ENCODE measurements at regions not wholly inside any gene's neighbourhood (a gene's known extent, or its start where the extent isn't known, plus 50 kb on each side); places are given as distances from the start of the nearest gene placed in this dataset.

DNA sequence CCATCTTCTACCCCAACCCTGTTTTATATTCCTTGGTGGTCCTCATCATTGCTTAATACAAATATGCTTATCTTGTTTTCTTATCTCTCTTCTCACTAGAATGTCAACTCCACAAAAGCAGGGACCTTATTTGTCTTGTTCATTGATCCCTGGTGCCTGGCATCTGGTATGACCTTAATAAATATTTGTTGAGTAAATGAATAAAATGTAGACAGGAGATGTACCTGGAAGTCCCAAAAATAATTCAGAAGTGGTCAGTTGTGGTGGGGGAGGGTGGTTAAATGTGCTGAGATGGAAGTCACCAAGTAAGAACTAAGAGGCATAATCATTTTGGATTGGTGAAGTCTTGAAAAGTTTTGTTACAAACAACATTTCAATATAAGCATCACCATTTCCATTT is 214.8 kb upstream of the MPPED2 start:
- Histone ChIP-seq H3F3A (ENCODE audit: low read depth) (no peaks in the 10 kb centered on the region), H3K27ac (no peak overlapping the region), H3K79me2 (ENCODE audit: low read depth) (no peaks in the 10 kb centered on the region), H2AFZ (replicated peaks) (no peak overlapping the region), H4K20me1 (ENCODE audit: low read depth) (no peaks in the 10 kb centered on the region), H3K27me3 (no peaks in the 10 kb centered on the region), H3K9me3 (ENCODE audit: low read depth) (no peaks in the 10 kb centered on the region), H3K4me1 (peaks cover 5% of the 10 kb centered on the region), H3K4me2 (no peak overlapping the region), H3K9ac (no peak overlapping the region), H3K36me3 (no peaks in the 10 kb centered on the region), H3K4me3 (no peak overlapping the region)
- Mint-ChIP-seq H3K9me3 (no peaks in the 10 kb centered on the region), H3K36me3 (no peaks in the 10 kb centered on the region), H3K4me3 (no peak overlapping the region), H3K4me1 (no peaks in the 10 kb centered on the region), H3K27me3 (ENCODE audit: insufficient read depth, low read depth) (peaks cover 5% of the 10 kb centered on the region), H3K27ac (no peak overlapping the region)
- DNase-seq (ENCODE audit: low spot score), result no peak
- no peak for TF ChIP-seq EZH2phosphoT487 (IDR thresholded peaks at IDR 0.05)
- TF ChIP-seq, protein P1, sequence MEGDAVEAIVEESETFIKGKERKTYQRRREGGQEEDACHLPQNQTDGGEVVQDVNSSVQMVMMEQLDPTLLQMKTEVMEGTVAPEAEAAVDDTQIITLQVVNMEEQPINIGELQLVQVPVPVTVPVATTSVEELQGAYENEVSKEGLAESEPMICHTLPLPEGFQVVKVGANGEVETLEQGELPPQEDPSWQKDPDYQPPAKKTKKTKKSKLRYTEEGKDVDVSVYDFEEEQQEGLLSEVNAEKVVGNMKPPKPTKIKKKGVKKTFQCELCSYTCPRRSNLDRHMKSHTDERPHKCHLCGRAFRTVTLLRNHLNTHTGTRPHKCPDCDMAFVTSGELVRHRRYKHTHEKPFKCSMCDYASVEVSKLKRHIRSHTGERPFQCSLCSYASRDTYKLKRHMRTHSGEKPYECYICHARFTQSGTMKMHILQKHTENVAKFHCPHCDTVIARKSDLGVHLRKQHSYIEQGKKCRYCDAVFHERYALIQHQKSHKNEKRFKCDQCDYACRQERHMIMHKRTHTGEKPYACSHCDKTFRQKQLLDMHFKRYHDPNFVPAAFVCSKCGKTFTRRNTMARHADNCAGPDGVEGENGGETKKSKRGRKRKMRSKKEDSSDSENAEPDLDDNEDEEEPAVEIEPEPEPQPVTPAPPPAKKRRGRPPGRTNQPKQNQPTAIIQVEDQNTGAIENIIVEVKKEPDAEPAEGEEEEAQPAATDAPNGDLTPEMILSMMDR (IDR thresholded peaks at IDR 0.05), result no peak
- TF ChIP-seq EZH2 (IDR thresholded peaks at IDR 0.05), result no peak

DNA sequence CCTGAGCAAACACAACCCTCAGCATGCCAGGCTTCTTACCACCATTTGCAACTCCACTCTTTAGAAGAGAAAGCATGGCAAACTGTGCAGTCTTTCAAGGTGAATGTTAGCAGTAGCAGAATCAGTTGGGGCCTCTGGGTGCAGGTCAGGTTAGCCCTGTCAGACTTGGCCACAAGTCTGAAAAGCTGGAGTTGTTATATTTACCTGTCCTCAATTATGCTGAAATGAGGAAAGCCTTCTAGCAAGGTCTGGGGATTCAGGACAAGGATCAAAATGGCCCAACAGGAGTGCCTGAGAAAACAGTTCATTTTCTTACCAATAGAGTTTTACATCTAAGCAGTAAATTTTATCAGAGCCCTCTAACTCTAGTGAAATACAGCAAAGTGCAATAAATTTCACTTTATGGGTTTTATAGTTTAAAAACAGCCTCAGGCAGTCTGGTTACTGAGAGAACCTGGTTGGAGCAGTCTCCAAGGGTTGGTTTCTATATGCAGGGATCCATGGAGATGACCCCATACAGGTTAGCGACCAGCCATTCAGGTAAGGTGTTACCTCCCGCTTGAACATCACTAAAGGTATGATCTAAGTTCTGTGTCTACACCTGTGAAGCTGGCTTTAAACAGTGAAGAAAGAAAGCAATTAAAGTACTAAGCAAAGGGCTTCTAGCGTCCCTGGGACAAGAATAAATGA is 212.5 kb upstream of the MPPED2 start:
- no peak overlapping the region for H3K27ac Mint-ChIP-seq
- H3K27me3 ChIP-seq, result no peaks in the 10 kb centered on the region
- H3K9me3 ChIP-seq (ENCODE audit: low read depth), result no peaks in the 10 kb centered on the region
- no peaks in the 10 kb centered on the region for H3K4me1 Mint-ChIP-seq
- no peak for DNase-seq (ENCODE audit: low spot score)
- H3K36me3 Mint-ChIP-seq, result no peaks in the 10 kb centered on the region
- H3F3A ChIP-seq (ENCODE audit: low read depth), result no peaks in the 10 kb centered on the region
- no peak overlapping the region for H3K4me3 ChIP-seq
- no peak overlapping the region for H3K9ac ChIP-seq
- no peak overlapping the region for H2AFZ ChIP-seq (replicated peaks)
- no peak overlapping the region for H3K4me3 Mint-ChIP-seq
- no peak overlapping the region for H3K27ac ChIP-seq
- TF ChIP-seq EZH2phosphoT487 (IDR thresholded peaks at IDR 0.05) (no peak), EZH2 (IDR thresholded peaks at IDR 0.05) (no peak)
- TF ChIP-seq, protein P1 (IDR thresholded peaks at IDR 0.05), result no peak
- H3K9me3 Mint-ChIP-seq, result no peaks in the 10 kb centered on the region
- H3K4me2 ChIP-seq, result no peak overlapping the region
- H4K20me1 ChIP-seq (ENCODE audit: low read depth), result no peaks in the 10 kb centered on the region
- H3K27me3 Mint-ChIP-seq (ENCODE audit: insufficient read depth, low read depth), result peaks cover 8% of the 10 kb centered on the region
- peaks cover 6% of the 10 kb centered on the region for H3K4me1 ChIP-seq
- H3K36me3 ChIP-seq, result no peaks in the 10 kb centered on the region
- H3K79me2 ChIP-seq (ENCODE audit: low read depth), result no peaks in the 10 kb centered on the region

DNA sequence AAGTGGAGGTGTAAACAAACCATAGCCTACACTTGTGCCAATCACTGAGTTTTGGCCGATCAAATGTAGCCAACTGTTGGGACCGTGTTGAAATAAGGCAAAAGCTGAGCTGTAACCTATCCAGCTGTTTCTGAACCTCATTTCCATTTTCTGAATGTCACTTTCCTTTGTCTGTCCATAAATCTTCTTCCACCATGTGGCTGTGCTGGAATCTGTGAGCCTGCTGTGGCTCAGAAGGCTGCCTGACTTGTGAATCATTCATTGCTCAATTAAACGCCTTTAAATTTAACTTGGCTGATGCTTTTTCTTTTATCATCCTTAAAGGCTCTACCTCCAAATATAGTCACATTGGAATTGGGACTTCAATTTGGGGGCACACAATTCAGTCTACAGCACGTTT is 203.1 kb upstream of the MPPED2 start:
- H3K27ac ChIP-seq, result no peak overlapping the region
- no peaks in the 10 kb centered on the region for H3F3A ChIP-seq (ENCODE audit: low read depth)
- H3K27me3 ChIP-seq, result no peaks in the 10 kb centered on the region
- TF ChIP-seq EZH2 (IDR thresholded peaks at IDR 0.05) (no peak), EZH2phosphoT487 (IDR thresholded peaks at IDR 0.05) (no peak)
- TF ChIP-seq, protein P1 (IDR thresholded peaks at IDR 0.05), result no peak
- H3K4me1 Mint-ChIP-seq, result no peaks in the 10 kb centered on the region
- H3K79me2 ChIP-seq (ENCODE audit: low read depth), result no peaks in the 10 kb centered on the region
- H3K27me3 Mint-ChIP-seq (ENCODE audit: insufficient read depth, low read depth), result peaks cover 2% of the 10 kb centered on the region
- H3K4me1 ChIP-seq, result no peaks in the 10 kb centered on the region
- H3K4me3 Mint-ChIP-seq, result no peak overlapping the region
- DNase-seq (ENCODE audit: low spot score), result no peak
- no peaks in the 10 kb centered on the region for H3K36me3 Mint-ChIP-seq
- H3K27ac Mint-ChIP-seq, result no peak overlapping the region
- peaks cover 1% of the 10 kb centered on the region for H3K9me3 Mint-ChIP-seq
- no peak overlapping the region for H3K4me3 ChIP-seq
- H4K20me1 ChIP-seq (ENCODE audit: low read depth), result no peaks in the 10 kb centered on the region
- H3K9ac ChIP-seq, result no peak overlapping the region
- H3K4me2 ChIP-seq, result no peak overlapping the region
- H2AFZ ChIP-seq (replicated peaks), result no peak overlapping the region
- no peaks in the 10 kb centered on the region for H3K9me3 ChIP-seq (ENCODE audit: low read depth)
- no peaks in the 10 kb centered on the region for H3K36me3 ChIP-seq

Data from neural progenitor cell (in vitro differentiated cells).